ENCODE measurements at regions not wholly inside any gene's neighbourhood (a gene's known extent, or its start where the extent isn't known, plus 50 kb on each side); places are given as distances from the start of the nearest gene placed in this dataset.

GRCh38 chr6:169079650-169080049 is 174.0 kb downstream of the THBS2 start:
- no peak for ATAC-seq

GRCh38 chr6:169078399-169079145 is 175.1 kb downstream of the THBS2 start:
- no peak for ATAC-seq

GRCh38 chr6:169075915-169076654 is 177.6 kb downstream of the THBS2 start:
- ATAC-seq: no peak

- no peak for ATAC-seq
Measured at GRCh38 chr6:169075211-169075914, 178.3 kb downstream of the THBS2 start.

- ATAC-seq: no peak
Measured at GRCh38 chr6:169074526-169074925, 179.1 kb downstream of the THBS2 start.

GRCh38 chr6:169073311-169073710 is 180.3 kb downstream of the THBS2 start:
- ATAC-seq: no peak

- no peak for ATAC-seq
Measured at GRCh38 chr6:169072127-169073042, 181.3 kb downstream of the THBS2 start.

- no peak for ATAC-seq
Measured at GRCh38 chr6:169071394-169071793, 182.3 kb downstream of the THBS2 start.

GRCh38 chr6:169070506-169071176 is 183.0 kb downstream of the THBS2 start:
- no peak for ATAC-seq

- ATAC-seq: no peak
Measured at GRCh38 chr6:169069356-169069755, 184.3 kb downstream of the THBS2 start.

GRCh38 chr6:169064194-169064593 is 189.5 kb downstream of the THBS2 start:
- no peak for ATAC-seq

- no peak for ATAC-seq
Measured at GRCh38 chr6:169062272-169062671, 191.4 kb downstream of the THBS2 start.

- ATAC-seq: no peak
Measured at GRCh38 chr6:169058634-169059033, 195.0 kb downstream of the THBS2 start.

- ATAC-seq: no peak
Measured at GRCh38 chr6:169052462-169052861, 201.2 kb downstream of the THBS2 start.

GRCh38 chr6:169051371-169051770 is 202.3 kb downstream of the THBS2 start:
- ATAC-seq: no peak

- no peak for ATAC-seq
Measured at GRCh38 chr6:169048865-169049205, 204.8 kb downstream of the THBS2 start.

- no peak for ATAC-seq
Measured at GRCh38 chr6:169048185-169048864, 205.3 kb downstream of the THBS2 start.

GRCh38 chr6:169047345-169047744 is 206.3 kb downstream of the THBS2 start:
- ATAC-seq: no peak

GRCh38 chr6:169046483-169047192 is 207.0 kb downstream of the THBS2 start:
- no peak for ATAC-seq

GRCh38 chr6:169046021-169046420 is 207.6 kb downstream of the THBS2 start:
- ATAC-seq: no peak

- no peak for ATAC-seq
Measured at GRCh38 chr6:169045486-169045885, 208.2 kb downstream of the THBS2 start.

All from activated CD4-positive, CD25-positive, alpha-beta regulatory T cell treated with anti-CD3 and anti-CD28 coated beads, Interleukin-2, amount 50 U/mL, for 24 hours (primary cell).